Adrenal gland (tissue), 9 donors: ENCODE measurements at regions not wholly inside any gene's neighbourhood (a gene's known extent, or its start where the extent isn't known, plus 50 kb on each side); places are given as distances from the start of the nearest gene placed in this dataset.

Experiments used
- DNase-seq, 7 donors: peaks; one replicate each; pipeline ENCODE4 v3.0.0-alpha.2; 2019 to 2020
- H3K27ac ChIP-seq, 5 donors: fragments of 200-600 bp; sonication (generic) in 4 of 5; 1 replicate in 3 of 5; 2 replicates in 2 of 5; pipeline versions ENCODE4 v1.5.1 to v1.8.0; 2016 to 2020; ENCODE audit warnings: mild to moderate bottlenecking in 1 of 5
- H3K27me3 ChIP-seq: fragments of 200-600 bp; 2 replicates; pipeline ENCODE4 v1.8.0; 2021
- H3K36me3 ChIP-seq, 2 donors: fragments of 200-600 bp; replicated peaks in 1 of 2; 1 replicate in 1 of 2; 2 replicates in 1 of 2; pipeline versions ENCODE4 v1.5.1 to v1.8.0; 2018 to 2022
- H3K4me1 ChIP-seq, 2 donors: fragments of 200-600 bp; replicated peaks in 1 of 2; 1 replicate in 1 of 2; 2 replicates in 1 of 2; pipeline versions ENCODE4 v1.5.1 to v1.8.0; 2018 to 2021
- H3K4me3 ChIP-seq, 4 donors: fragments of 200-600 bp; sonication (generic) in 3 of 4; one replicate each; pipeline ENCODE4 v1.5.1; 2016 to 2018
- H3K9me3 ChIP-seq, 3 donors: fragments of 200-600 bp; sonication (generic) in 1 of 3; replicated peaks in 1 of 3; 1 replicate in 2 of 3; 2 replicates in 1 of 3; pipeline versions ENCODE4 v1.5.1 to v1.8.0; 2016 to 2021
- CTCF ChIP-seq, 6 experiments: fragments of 450-650 bp in 4 of 6; fragments of 200-600 bp in 2 of 6; sonication (generic) in 1 of 6; IDR thresholded peaks; 1 replicate in 5 of 6; 2 replicates in 1 of 6; pipeline versions ENCODE4 v1.5.1 to v1.8.0; 2016 to 2021; ENCODE audit warnings: antibody characterized with exemption in 6 of 6, mild to moderate bottlenecking in 2 of 6, moderate library complexity in 1 of 6
- POLR2A ChIP-seq, 2 donors: fragments of 450-650 bp; IDR thresholded peaks; one replicate each; pipeline ENCODE4 v1.6.1; 2017; ENCODE audit warnings: antibody characterized with exemption in 2 of 2, mild to moderate bottlenecking in 2 of 2, moderate library complexity in 1 of 2
- WGBS, 4 donors: extraction: QIAGEN DNeasy Blood & Tissue Kit in 2 of 4; methylation state at CpG; one replicate each; pipeline versions ENCODE4 v1.1.5 to v1.1.7; 2013 to 2017; 5-methylcytosine and 5-hydroxymethylcytosine counted together
- intact Hi-C, 2 donors: fragments of 100-400 bp; cut with DNase I; formaldehyde crosslinking; loops; one replicate each; pipeline versions ENCODE4 v1.14.1 to v1.15.0; 2022 to 2023
- donor health status: healthy with polysubstance abuse.
- donor health status: Bipolar disorder and iron deficiency.
- donor health status: DM: yes; HTN: yes; CAD: no.
- donor health status: DM: no; HTN: no; CAD: no.
- donor health status: DM: no; HTN: no; CAD: no.

GRCh38 chr7:124308384-124308783 lies 275.5 kb upstream of the TMEM229A start:
- no peak overlapping the region for H3K27ac ChIP-seq
- no peaks in the 10 kb centered on the region for H3K4me1 ChIP-seq
- no peak overlapping the region for H3K4me3 ChIP-seq
- DNase-seq = no peak
- H3K27me3 ChIP-seq = no peaks in the 10 kb centered on the region
- no peak for TF ChIP-seq POLR2A (IDR thresholded peaks at IDR 0.05)
- TF ChIP-seq CTCF (IDR thresholded peaks at IDR 0.05) = no peak
- H3K36me3 ChIP-seq = no peaks in the 10 kb centered on the region
- intact Hi-C loops = no loop called here
- no peaks in the 10 kb centered on the region for H3K9me3 ChIP-seq

GRCh38 chr7:124295289-124295688 lies 262.4 kb upstream of the TMEM229A start:
- 85 to 97% (median 92%) methylated on average over 1 of the region's 1 CpG for WGBS, 4 donors
- Histone ChIP-seq H3K4me1 (no peaks in the 10 kb centered on the region), H3K27me3 (no peaks in the 10 kb centered on the region), H3K36me3 (no peaks in the 10 kb centered on the region), H3K27ac (no peak overlapping the region), H3K4me3 (no peak overlapping the region), H3K9me3 (no peaks in the 10 kb centered on the region)
- intact Hi-C loops = no loop called here
- DNase-seq = no peak
- TF ChIP-seq POLR2A (IDR thresholded peaks at IDR 0.05) (no peak), CTCF (IDR thresholded peaks at IDR 0.05) (no peak)

- no peak overlapping the region for H3K4me3 ChIP-seq
- no peaks in the 10 kb centered on the region for H3K9me3 ChIP-seq
- DNase-seq = no peak
- H3K36me3 ChIP-seq = no peaks in the 10 kb centered on the region
- no peak for TF ChIP-seq CTCF (IDR thresholded peaks at IDR 0.05)
- TF ChIP-seq POLR2A (IDR thresholded peaks at IDR 0.05) = no peak
- intact Hi-C loops = no loop called here
- H3K27me3 ChIP-seq = no peaks in the 10 kb centered on the region
- H3K27ac ChIP-seq = no peak overlapping the region
- WGBS, 4 donors = 43 to 71% (median 51%) methylated on average over 1 of the region's 1 CpG
- no peaks in the 10 kb centered on the region for H3K4me1 ChIP-seq
These were observed 252.1 kb upstream of the TMEM229A start for GRCh38 chr7:124284937-124285336.

GRCh38 chr7:124276005-124276622 lies 243.2 kb upstream of the TMEM229A start:
- H3K36me3 ChIP-seq = no peaks in the 10 kb centered on the region
- no peaks in the 10 kb centered on the region for H3K9me3 ChIP-seq
- no peaks in the 10 kb centered on the region for H3K4me1 ChIP-seq
- DNase-seq = peak in 3 of 7 donors; percentile 5 to 21 (median 8)
- no peak overlapping the region for H3K27ac ChIP-seq
- TF ChIP-seq CTCF (IDR thresholded peaks at IDR 0.05) (peak in 4 of 6 experiments; percentile 13 to 35 (median 24)), POLR2A (IDR thresholded peaks at IDR 0.05) (no peak)
- intact Hi-C loops = no loop called here
- 71 to 80% (median 76%) methylated on average over 3 of the region's 3 CpGs for WGBS, 4 donors
- no peaks in the 10 kb centered on the region for H3K27me3 ChIP-seq
- H3K4me3 ChIP-seq = no peak overlapping the region
